ENCODE measurements at regions not wholly inside any gene's neighbourhood (a gene's known extent, or its start where the extent isn't known, plus 50 kb on each side); places are given as distances from the start of the nearest gene placed in this dataset.

DNA sequence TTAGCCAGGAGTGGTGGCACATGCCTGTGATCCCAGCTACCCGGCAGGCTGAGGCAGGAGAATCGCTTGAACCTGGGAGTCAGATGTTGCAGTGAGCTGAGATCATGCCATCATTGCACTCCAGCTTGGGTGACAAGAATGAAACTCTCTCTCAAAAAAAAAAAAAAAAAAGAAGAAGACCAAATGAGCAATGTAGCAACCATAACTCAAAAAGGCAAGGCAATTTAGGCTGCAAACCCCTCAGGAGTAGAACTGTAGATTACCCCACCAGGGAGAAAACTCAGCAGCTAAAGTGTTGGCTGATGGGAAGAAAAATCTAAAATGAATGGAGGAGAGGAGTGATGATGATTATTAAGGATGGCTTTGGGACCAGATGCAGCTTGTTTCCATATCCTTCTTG lies 256.7 kb upstream of the UBASH3B start:
- TF ChIP-seq, protein P1, sequence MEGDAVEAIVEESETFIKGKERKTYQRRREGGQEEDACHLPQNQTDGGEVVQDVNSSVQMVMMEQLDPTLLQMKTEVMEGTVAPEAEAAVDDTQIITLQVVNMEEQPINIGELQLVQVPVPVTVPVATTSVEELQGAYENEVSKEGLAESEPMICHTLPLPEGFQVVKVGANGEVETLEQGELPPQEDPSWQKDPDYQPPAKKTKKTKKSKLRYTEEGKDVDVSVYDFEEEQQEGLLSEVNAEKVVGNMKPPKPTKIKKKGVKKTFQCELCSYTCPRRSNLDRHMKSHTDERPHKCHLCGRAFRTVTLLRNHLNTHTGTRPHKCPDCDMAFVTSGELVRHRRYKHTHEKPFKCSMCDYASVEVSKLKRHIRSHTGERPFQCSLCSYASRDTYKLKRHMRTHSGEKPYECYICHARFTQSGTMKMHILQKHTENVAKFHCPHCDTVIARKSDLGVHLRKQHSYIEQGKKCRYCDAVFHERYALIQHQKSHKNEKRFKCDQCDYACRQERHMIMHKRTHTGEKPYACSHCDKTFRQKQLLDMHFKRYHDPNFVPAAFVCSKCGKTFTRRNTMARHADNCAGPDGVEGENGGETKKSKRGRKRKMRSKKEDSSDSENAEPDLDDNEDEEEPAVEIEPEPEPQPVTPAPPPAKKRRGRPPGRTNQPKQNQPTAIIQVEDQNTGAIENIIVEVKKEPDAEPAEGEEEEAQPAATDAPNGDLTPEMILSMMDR (IDR thresholded peaks at IDR 0.05; ENCODE audit: insufficient read depth, low read depth, low read length) = no peak
- TF ChIP-seq EZH2 (IDR thresholded peaks at IDR 0.05; ENCODE audit: insufficient read depth, low read length) = no peak

Data from astrocyte (in vitro differentiated cells and primary cell).